HL-60 (cell line): ENCODE measurements at regions not wholly inside any gene's neighbourhood (a gene's known extent, or its start where the extent isn't known, plus 50 kb on each side); places are given as distances from the start of the nearest gene placed in this dataset.

Experiments
- DNase-seq, 2 experiments: peaks; one replicate each; pipeline ENCODE4 v3.0.0-alpha.2; 2010 to 2020; ENCODE audit warnings: low read depth in 1 of 2, low spot score in 1 of 2
- H3K27ac ChIP-seq: fragments of 250-450 bp; sonication (Bioruptor Pico); replicated peaks from 2 replicates; pipeline ENCODE4 v1.5.1; 2020; ENCODE audit warnings: mild to moderate bottlenecking, moderate library complexity
- H3K27me3 ChIP-seq: fragments of 250-450 bp; sonication (Bioruptor Pico); 2 replicates; pipeline ENCODE4 v1.5.1; 2021; ENCODE audit warnings: mild to moderate bottlenecking, moderate library complexity; ENCODE audit not compliant: insufficient read depth, poor library complexity, severe bottlenecking
- H3K4me3 ChIP-seq: replicated peaks from 2 replicates; pipeline ENCODE4 v1.5.1; 2011; ENCODE audit warnings: mild to moderate bottlenecking, control low read depth, low read length; ENCODE audit not compliant: insufficient read depth
- GABPA ChIP-seq: IDR thresholded peaks from 2 replicates; pipeline ENCODE4 v1.6.1; 2012; ENCODE audit warnings: low read depth
- POLR2AphosphoS5 ChIP-seq: IDR thresholded peaks from 2 replicates; pipeline ENCODE4 v1.6.1; 2012; ENCODE audit warnings: low read depth
- SPI1 ChIP-seq: IDR thresholded peaks from 2 replicates; pipeline ENCODE4 v1.6.1; 2012; ENCODE audit warnings: low read depth, mild to moderate bottlenecking, borderline replicate concordance
- TF ChIP-seq, protein P1 (sequence below): IDR thresholded peaks from one replicate; pipeline ENCODE4 v1.5.1; 2011; ENCODE audit warnings: low read length, control low read depth, inconsistent platforms; ENCODE audit not compliant: insufficient read depth
- TF ChIP-seq, protein P2 (sequence below): IDR thresholded peaks from 2 replicates; pipeline ENCODE4 v1.6.1; 2012; ENCODE audit warnings: low read depth; ENCODE audit not compliant: insufficient replicate concordance

DNA sequence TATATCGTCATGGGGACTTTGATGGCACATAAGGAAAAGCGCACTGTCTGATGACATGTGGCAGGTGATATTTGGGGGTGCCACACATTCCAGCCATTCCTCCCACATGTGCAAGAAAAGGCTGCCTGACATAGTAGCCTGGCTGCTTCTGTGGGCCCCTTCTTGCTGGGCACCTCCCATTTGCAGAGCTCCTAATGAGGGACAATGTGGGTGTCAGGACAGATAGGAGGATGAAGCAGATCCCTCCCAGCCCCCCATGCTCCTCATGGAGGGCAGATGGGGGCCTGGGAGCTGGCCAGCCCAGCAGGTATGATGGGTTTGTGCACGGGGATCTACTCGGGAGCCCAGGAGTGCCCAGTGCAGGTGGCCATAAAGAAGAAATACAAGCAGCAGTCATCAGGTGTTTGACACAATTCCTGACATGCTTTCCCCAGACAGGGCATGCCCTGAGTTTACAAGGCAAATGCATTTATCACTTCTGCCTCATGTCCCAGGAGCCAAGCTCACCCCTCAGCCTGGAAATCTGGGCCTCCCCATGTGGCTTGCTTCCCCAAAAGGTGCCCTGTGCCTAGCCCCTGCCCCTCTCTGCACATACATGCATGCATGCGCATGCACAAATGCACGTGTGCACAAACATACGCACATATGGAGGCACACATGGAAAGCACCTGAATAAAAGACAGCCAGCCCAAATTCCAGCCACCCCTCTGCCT is 260.6 kb upstream of the RPL38 start:
- Histone ChIP-seq H3K27me3 (no peaks in the 10 kb centered on the region), H3K4me3 (no peak overlapping the region), H3K27ac (no peak overlapping the region)
- TF ChIP-seq GABPA (no peak), POLR2AphosphoS5 (no peak)
- DNase-seq: no peak

DNA sequence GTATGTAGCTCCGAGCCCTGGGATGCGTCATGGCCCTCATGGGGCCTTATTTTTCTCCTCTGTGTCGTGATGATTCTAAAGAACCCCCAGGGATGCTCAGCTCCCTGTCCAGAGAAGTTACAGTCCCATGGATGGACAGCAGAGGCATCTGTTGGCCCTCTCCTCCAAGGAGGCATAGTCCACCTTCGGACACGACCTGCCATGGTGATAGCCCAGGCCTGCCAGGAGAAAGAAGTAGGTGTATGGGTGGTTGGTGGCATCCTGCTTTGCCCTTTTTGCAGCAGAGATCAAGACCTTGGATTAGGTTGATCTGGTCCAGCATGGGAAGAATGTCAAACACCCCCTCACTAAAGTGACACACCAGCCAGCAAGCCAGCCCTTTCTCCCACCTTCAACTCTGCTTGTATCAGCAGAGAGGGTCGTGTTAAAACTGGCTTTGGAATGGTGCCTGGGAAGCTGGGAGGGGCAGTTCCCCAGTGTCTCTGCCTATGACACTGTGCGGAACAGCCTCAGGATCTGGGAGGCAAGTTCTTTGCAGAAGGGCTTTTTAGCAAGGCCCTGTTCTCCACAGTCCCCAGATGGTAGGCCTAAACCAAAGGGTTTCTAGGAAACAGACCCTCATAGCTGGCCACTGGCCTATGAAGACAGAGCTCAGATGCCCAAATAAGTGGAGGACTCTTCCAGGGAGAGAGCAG is 259.9 kb upstream of the RPL38 start:
- Histone ChIP-seq H3K27me3 (no peaks in the 10 kb centered on the region), H3K27ac (no peak overlapping the region), H3K4me3 (no peak overlapping the region)
- DNase-seq: no peak
- no peak for TF ChIP-seq GABPA
- TF ChIP-seq, protein P1, sequence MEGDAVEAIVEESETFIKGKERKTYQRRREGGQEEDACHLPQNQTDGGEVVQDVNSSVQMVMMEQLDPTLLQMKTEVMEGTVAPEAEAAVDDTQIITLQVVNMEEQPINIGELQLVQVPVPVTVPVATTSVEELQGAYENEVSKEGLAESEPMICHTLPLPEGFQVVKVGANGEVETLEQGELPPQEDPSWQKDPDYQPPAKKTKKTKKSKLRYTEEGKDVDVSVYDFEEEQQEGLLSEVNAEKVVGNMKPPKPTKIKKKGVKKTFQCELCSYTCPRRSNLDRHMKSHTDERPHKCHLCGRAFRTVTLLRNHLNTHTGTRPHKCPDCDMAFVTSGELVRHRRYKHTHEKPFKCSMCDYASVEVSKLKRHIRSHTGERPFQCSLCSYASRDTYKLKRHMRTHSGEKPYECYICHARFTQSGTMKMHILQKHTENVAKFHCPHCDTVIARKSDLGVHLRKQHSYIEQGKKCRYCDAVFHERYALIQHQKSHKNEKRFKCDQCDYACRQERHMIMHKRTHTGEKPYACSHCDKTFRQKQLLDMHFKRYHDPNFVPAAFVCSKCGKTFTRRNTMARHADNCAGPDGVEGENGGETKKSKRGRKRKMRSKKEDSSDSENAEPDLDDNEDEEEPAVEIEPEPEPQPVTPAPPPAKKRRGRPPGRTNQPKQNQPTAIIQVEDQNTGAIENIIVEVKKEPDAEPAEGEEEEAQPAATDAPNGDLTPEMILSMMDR: no peak
- no peak for TF ChIP-seq POLR2AphosphoS5
- no peak for TF ChIP-seq SPI1
- TF ChIP-seq, protein P2, sequence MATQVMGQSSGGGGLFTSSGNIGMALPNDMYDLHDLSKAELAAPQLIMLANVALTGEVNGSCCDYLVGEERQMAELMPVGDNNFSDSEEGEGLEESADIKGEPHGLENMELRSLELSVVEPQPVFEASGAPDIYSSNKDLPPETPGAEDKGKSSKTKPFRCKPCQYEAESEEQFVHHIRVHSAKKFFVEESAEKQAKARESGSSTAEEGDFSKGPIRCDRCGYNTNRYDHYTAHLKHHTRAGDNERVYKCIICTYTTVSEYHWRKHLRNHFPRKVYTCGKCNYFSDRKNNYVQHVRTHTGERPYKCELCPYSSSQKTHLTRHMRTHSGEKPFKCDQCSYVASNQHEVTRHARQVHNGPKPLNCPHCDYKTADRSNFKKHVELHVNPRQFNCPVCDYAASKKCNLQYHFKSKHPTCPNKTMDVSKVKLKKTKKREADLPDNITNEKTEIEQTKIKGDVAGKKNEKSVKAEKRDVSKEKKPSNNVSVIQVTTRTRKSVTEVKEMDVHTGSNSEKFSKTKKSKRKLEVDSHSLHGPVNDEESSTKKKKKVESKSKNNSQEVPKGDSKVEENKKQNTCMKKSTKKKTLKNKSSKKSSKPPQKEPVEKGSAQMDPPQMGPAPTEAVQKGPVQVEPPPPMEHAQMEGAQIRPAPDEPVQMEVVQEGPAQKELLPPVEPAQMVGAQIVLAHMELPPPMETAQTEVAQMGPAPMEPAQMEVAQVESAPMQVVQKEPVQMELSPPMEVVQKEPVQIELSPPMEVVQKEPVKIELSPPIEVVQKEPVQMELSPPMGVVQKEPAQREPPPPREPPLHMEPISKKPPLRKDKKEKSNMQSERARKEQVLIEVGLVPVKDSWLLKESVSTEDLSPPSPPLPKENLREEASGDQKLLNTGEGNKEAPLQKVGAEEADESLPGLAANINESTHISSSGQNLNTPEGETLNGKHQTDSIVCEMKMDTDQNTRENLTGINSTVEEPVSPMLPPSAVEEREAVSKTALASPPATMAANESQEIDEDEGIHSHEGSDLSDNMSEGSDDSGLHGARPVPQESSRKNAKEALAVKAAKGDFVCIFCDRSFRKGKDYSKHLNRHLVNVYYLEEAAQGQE: no peak

DNA sequence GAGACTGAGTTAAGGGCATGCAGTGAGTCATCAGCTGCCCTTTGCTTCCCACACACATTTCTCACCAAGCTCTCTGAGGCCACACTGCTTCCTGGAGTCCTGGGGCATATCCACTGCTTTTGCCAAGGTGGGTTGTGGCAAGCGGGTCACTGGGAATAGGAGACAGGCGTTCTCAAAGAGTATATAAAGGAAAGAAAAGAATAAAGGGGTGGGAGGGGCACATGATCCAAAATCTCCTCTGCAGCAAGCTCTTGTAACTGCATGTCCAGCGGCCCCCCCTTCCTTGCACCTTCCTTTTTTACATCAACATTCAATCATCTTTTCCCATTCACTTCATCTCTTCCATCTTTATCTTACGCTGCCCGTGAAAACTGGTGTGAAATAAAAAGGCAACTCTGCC is 259.1 kb upstream of the RPL38 start:
- no peak overlapping the region for H3K4me3 ChIP-seq
- no peaks in the 10 kb centered on the region for H3K27me3 ChIP-seq
- no peak for TF ChIP-seq GABPA
- TF ChIP-seq SPI1: no peak
- no peak for TF ChIP-seq POLR2AphosphoS5
- TF ChIP-seq, protein P1: no peak
- TF ChIP-seq, protein P2: no peak
- H3K27ac ChIP-seq: no peak overlapping the region
- DNase-seq: no peak

DNA sequence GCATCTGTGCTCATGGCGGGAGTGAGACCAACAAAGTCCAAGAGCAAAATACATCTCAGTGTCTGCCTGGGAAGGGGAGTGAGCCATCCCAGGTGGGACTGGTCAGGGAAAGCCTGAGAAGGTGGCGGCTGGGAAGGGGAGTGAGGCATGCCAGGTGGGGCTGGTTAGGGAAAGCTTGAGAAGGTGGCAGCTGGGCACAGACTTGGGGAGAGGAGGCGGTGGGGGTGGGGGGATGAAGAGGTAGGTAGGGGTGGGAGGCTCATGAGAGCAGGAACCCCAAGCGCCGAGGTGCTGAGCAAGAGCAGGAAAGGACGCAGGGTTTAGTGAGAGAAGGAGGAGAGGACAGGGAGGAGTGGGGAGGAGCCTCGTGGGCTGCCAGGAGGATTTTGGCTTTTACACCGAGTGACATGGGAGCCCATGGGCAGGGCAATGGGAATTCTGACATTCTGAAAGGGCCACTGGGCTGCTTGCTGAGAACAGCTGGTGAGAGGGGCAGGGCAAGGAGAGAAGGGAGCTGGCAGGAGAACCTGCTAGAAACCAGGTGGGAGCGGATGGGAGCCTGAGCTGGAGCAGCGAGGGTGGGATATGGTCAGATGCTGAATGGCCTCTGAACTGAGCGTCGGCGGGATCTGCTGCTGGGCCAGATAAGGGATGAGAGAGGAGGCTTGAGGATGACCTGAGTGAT is 256.1 kb upstream of the RPL38 start:
- Histone ChIP-seq H3K4me3 (no peak overlapping the region), H3K27ac (no peak overlapping the region), H3K27me3 (peaks cover 6% of the 10 kb centered on the region)
- TF ChIP-seq SPI1 (no peak), POLR2AphosphoS5 (no peak)
- TF ChIP-seq, protein P2: no peak
- TF ChIP-seq, protein P1: no peak
- no peak for DNase-seq
